Nephron (organoid): ENCODE measurements at regions not wholly inside any gene's neighbourhood (a gene's known extent, or its start where the extent isn't known, plus 50 kb on each side); places are given as distances from the start of the nearest gene placed in this dataset.

Experiments used
- H3K27ac Mint-ChIP-seq, 3 experiments: 2 replicates each; pipeline ENCODE4 v1.8.0; 2020; ENCODE audit warnings: mixed read lengths in 3 of 3, mild to moderate bottlenecking in 2 of 3, moderate library complexity in 1 of 3
- H3K27me3 Mint-ChIP-seq: 2 replicates; pipeline ENCODE4 v1.8.0; 2021; ENCODE audit warnings: low read depth, mild to moderate bottlenecking, moderate library complexity, mixed read lengths
- H3K36me3 Mint-ChIP-seq: 2 replicates; pipeline ENCODE4 v1.8.0; 2020; ENCODE audit warnings: low read depth, mixed read lengths
- H3K4me1 Mint-ChIP-seq: 2 replicates; pipeline ENCODE4 v1.8.0; 2020; ENCODE audit warnings: mixed read lengths
- H3K4me3 Mint-ChIP-seq, 3 experiments: 2 replicates each; pipeline ENCODE4 v1.8.0; 2020; ENCODE audit warnings: mild to moderate bottlenecking in 3 of 3, mixed read lengths in 3 of 3, moderate library complexity in 2 of 3
- H3K9me3 Mint-ChIP-seq: 2 replicates; pipeline ENCODE4 v1.8.0; 2020; ENCODE audit warnings: mixed read lengths
- CTCF ChIP-seq, 3 experiments: fragments of 200-600 bp; sonication (generic); IDR thresholded peaks; one replicate each; pipeline ENCODE4 v1.5.0; 2021; ENCODE audit warnings: antibody characterized with exemption in 3 of 3; ENCODE audit not compliant: unreplicated experiment in 3 of 3

DNA sequence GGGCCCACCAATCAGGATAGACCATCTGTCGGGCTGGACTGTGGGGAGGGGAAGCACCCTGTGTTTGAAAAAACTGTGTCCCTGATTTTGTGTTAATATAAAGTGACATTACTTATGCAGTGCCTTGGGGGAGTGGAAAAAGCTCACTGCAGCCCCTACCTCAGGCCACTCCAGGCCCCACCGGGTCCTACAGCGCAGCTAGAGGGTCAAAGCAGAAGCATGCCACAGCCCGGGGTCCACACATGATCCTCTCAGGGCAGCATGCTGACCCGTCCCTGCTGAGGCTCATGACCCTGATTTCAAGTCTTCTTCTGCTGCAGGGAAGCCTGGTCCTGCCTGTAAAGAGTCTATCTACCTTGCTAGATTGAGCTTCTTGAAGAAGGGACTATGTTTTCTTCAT, 133.0 kb upstream of the PLCB4 start:
- H3K27ac Mint-ChIP-seq: no peak overlapping the region
- H3K9me3 Mint-ChIP-seq: peaks cover 5% of the 10 kb centered on the region
- H3K4me3 Mint-ChIP-seq: no peak overlapping the region
- no peak for TF ChIP-seq CTCF (IDR thresholded peaks at IDR 0.05; ENCODE audit: unreplicated experiment in 3 of 3)
- peaks cover 45% of the 10 kb centered on the region for H3K27me3 Mint-ChIP-seq
- peaks cover 23% of the 10 kb centered on the region for H3K4me1 Mint-ChIP-seq
- no peaks in the 10 kb centered on the region for H3K36me3 Mint-ChIP-seq

DNA sequence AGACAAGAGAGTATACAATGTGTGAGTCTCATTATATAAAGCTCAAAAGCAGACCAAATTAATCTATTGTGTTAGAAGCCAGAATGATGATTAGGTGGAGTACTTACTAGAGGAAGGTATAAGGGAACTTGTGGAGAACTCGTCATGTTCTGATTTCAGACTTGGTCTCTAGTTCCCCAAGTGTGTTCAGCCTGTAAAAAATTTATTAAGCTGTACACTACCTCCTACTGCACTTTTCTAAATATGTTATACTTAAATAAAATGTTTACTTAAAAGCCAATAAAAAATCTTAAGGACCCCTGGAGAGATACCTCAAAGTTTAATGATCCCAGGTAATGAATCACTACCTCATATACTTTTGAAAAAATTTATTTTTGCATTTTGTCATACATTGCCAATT, 130.4 kb upstream of the PLCB4 start:
- no peak for TF ChIP-seq CTCF (IDR thresholded peaks at IDR 0.05; ENCODE audit: unreplicated experiment in 3 of 3)
- Mint-ChIP-seq H3K36me3 (no peaks in the 10 kb centered on the region), H3K9me3 (no peaks in the 10 kb centered on the region), H3K4me3 (no peak overlapping the region), H3K4me1 (peaks cover 10% of the 10 kb centered on the region), H3K27ac (no peak overlapping the region), H3K27me3 (peaks cover 59% of the 10 kb centered on the region)

DNA sequence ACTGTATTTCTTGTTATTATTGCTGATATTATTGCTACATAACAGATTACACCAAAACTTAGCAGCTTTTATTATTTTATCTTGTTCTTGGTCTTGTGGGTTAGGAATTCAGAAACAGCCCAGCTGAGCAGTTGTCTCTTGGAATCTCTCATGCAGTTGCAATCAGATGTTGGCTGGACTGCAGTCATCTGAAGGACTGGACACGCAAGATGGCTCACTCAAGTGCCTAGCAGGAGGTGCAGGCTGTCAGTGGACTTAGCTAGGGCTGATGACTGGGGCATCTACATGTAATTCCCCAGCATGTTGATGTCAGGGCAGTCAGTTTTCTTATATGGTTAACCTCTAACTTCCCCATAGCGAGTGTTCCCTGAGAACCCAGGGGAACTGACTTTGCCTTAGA, 128.6 kb upstream of the PLCB4 start:
- peaks cover 63% of the 10 kb centered on the region for H3K27me3 Mint-ChIP-seq
- no peak for TF ChIP-seq CTCF (IDR thresholded peaks at IDR 0.05; ENCODE audit: unreplicated experiment in 3 of 3)
- H3K36me3 Mint-ChIP-seq: no peaks in the 10 kb centered on the region
- H3K27ac Mint-ChIP-seq: no peak overlapping the region
- H3K4me1 Mint-ChIP-seq: peaks cover 9% of the 10 kb centered on the region
- H3K9me3 Mint-ChIP-seq: no peaks in the 10 kb centered on the region
- H3K4me3 Mint-ChIP-seq: no peak overlapping the region

GRCh38 chr20:8943631-8944030, 125.3 kb upstream of the PLCB4 start:
- Mint-ChIP-seq H3K4me1 (peaks cover 21% of the 10 kb centered on the region), H3K9me3 (no peaks in the 10 kb centered on the region), H3K27ac (no peak overlapping the region), H3K4me3 (no peak overlapping the region), H3K27me3 (peaks cover 62% of the 10 kb centered on the region), H3K36me3 (no peaks in the 10 kb centered on the region)
- TF ChIP-seq CTCF (IDR thresholded peaks at IDR 0.05; ENCODE audit: unreplicated experiment in 3 of 3): no peak

- Mint-ChIP-seq H3K36me3 (no peaks in the 10 kb centered on the region), H3K27me3 (peaks cover 62% of the 10 kb centered on the region), H3K4me3 (no peak overlapping the region), H3K4me1 (peaks cover 26% of the 10 kb centered on the region), H3K9me3 (peaks cover under 1% of the 10 kb centered on the region), H3K27ac (peak overlapping the region; percentile 10 to 55 (median 19))
- no peak for TF ChIP-seq CTCF (IDR thresholded peaks at IDR 0.05; ENCODE audit: unreplicated experiment in 3 of 3)
Observed at GRCh38 chr20:8946036-8946940, 122.6 kb upstream of the PLCB4 start.
